Cardiac septum (tissue), 1 donor: ENCODE measurements at regions not wholly inside any gene's neighbourhood (a gene's known extent, or its start where the extent isn't known, plus 50 kb on each side); places are given as distances from the start of the nearest gene placed in this dataset.

ENCODE experiments used
- DNase-seq: peaks from one replicate; pipeline ENCODE4 v3.0.0-alpha.2; 2020; ENCODE audit warnings: low spot score
- intact Hi-C: fragments of 100-400 bp; cut with DNase I; formaldehyde crosslinking; loops from one replicate; pipeline ENCODE4 v1.14.0; 2022
- donor health status: DM: no; HTN: no; CAD: no.

DNA sequence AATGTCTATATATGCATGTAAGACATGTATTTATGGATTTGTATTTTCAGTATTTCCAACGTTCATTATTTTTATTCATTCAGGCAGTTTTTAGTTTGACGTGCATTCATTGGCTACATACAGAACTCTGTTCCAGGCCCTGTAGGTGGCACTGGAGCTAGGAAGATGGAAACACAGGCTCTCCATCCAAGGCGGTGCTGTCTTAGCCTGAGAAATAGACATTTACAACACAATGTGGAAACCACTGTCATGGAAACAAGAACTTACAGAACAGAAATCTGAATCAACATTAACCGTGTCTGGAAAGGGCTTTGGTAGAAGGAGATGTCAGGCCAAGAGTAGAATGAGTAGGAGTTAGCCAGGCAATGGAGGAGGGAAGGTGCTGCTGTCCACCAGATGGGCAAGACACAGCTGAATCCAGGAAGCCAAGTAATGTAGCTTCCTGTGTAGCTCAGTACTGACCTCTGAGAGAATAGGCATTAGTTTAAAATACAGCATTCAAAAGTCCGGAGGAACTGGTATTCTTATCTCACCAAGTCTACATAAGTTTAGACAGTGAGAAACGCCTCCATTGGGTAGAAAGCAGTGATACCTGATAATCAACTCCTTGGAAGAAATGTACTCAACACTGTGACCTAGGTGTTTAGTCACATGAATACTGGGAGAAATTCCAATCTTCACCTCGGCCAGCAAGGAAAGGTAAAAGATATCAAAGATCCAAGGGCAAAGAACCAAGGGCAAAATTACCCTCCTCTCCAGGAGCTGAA lies 388.6 kb upstream of the CDH6 start:
- no peak for DNase-seq
- intact Hi-C loops = loop anchor here (5.0 kb wide), 2 partner anchors 382 to 427 kb away; no protein-coding TSS in a partner anchor

GRCh38 chr5:30802961-30803705 lies 390.4 kb upstream of the CDH6 start:
- intact Hi-C loops = loop anchor here (5.0 kb wide), 1 partner anchor 384 kb away; no protein-coding TSS in a partner anchor
- no peak for DNase-seq

- intact Hi-C loops = no loop called here
- no peak for DNase-seq
Observed at GRCh38 chr5:30781643-30782042, 411.8 kb upstream of the CDH6 start.

- intact Hi-C loops = no loop called here
Observed at GRCh38 chr5:30768056-30768690, 425.3 kb upstream of the CDH6 start.

DNA sequence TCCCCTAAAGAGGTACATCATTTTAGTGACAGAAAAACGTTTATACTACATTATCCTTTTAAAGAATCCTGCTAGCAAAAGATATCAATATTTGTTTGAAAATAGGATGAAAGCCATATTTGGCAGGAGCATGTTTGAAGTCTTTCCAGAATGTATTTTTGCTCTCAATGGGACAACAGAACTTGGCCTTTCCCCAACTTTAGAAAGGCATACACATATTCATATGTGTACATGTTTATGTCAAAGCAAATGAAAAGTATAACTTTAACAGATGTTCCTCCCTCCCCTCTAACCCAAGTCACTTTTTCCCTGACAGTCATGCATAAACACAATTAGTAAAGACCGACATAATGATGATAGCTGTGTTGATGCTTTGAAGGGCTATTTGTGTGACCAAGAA lies 427.8 kb upstream of the CDH6 start:
- DNase-seq = no peak
- intact Hi-C loops = no loop called here

More at GRCh38 chr5:30768056-30768690, 425.3 kb upstream of the CDH6 start:
- DNase-seq = no peak

GRCh38 chr5:30765227-30765626 lies 428.3 kb upstream of the CDH6 start:
- no peak for DNase-seq
- intact Hi-C loops = no loop called here

DNA sequence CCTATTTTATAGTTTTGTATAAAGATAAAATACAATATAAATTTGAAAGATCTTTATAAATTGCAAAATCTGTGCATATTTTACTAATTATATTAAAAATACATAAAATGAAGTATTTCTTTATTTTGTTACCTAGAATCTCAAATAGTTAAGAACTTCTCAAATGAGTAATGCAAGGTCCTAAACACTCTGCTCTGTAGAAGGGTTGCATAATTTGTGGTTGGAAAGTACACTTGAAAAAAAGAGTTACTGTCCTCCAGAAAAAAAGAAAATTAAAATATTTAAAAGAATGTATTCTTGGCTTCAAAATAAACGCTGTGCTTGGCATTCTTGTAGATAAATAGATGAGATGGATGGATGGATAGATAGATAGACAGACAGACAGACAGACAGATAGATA lies 428.8 kb upstream of the CDH6 start:
- DNase-seq = no peak
- intact Hi-C loops = no loop called here

- DNase-seq = no peak
- intact Hi-C loops = no loop called here
Observed at GRCh38 chr5:30759731-30760130, 433.8 kb upstream of the CDH6 start.

DNA sequence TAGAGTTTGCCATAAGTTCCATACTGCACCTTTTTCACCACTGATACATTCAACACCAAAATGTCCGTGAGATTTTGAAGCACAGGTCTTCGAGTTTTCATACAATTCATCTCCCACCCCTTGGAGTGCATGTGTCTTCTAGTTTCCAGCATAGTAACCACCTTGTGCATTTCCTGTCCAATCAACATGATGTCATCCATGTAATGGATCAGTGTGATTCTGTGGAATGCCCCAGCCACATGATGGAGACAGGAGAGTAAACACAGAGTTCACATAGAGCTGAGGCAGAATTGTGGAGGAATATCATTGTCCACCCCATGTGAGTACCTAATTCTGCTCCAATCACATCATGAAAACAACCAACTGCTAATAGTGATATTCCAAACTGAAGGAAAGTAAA lies 441.5 kb upstream of the CDH6 start:
- intact Hi-C loops = no loop called here
- DNase-seq = no peak

DNA sequence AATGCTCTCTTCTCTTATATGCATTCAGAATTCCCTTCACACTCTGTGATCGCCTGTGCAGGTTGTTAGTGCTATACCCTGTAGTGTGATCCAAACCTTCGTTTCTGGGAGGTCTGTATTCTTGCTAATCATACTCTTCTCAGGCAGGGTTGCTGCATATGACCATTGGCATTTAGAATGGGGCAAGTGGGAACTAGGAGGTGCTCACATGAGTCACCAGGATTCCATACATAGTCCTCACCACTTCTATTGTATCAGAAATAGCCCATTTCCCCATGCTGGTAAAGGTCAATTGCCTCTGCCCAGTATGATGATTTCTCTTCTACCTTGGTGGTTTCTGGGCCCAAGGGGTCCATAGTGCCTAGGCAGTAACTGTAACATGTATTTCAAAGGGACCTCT lies 443.5 kb upstream of the CDH6 start:
- no peak for DNase-seq
- intact Hi-C loops = no loop called here

DNA sequence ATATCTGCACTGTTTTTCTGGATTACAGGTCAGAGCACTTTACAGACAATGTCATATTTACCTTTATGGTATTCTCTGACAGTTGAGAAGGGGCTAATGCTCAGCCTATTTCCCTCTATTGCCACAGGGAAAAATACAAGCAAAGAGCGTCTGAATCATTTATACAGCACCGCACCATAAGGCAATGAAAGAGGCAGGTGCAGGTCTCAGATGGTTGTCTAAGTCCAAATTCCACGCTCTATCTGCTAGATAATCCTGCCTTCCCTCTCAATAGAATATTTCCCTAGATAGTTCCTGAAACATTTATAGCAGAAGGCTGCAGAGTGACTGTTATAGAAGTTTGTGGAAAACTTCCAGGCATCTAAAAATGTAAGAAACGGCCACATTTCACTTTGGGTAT lies 446.1 kb upstream of the CDH6 start:
- no peak for DNase-seq
- intact Hi-C loops = no loop called here

GRCh38 chr5:30736669-30737068 lies 456.8 kb upstream of the CDH6 start:
- DNase-seq = no peak
- intact Hi-C loops = no loop called here

DNA sequence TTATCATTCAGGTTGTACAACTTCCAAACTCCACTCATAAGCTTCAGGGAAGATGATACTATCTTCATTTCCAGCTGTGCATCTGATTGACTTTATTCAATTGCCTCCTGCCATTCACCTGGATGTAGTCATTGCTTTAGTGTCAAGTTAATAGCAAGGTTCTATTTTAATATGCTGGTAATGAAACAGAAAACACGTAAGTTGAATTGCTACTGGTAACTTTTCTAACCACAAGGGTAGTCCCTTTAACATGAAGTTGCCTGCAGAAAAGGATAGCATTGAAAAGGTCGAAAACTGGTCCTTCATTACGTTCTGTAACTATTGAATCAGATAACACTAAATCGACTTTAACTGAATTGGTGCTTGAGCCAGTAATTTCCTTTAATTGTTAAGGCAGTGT lies 459.4 kb upstream of the CDH6 start:
- no peak for DNase-seq
- intact Hi-C loops = no loop called here

GRCh38 chr5:30725073-30725472 lies 468.4 kb upstream of the CDH6 start:
- intact Hi-C loops = no loop called here
- DNase-seq = no peak

DNA sequence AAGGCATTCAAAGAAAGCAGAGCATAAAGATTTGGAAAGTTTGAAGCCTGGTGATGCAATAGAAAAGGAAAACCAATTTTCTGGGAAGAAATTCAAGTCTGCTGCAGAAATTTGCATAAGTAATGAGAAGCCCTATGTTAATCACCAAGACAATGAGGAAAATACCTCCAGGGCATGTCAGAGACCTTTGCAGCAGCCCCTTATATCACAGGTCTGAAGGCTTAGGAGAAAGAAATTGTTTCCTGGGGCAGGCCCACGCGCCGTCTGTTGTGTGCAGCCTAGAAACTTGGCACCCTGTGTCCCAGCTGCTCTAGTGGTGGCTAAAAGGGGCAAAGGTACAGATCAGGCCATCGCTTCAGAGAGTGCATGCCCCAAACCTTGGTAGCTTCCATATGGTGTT lies 495.3 kb upstream of the CDH6 start:
- intact Hi-C loops = no loop called here
- DNase-seq = no peak

DNA sequence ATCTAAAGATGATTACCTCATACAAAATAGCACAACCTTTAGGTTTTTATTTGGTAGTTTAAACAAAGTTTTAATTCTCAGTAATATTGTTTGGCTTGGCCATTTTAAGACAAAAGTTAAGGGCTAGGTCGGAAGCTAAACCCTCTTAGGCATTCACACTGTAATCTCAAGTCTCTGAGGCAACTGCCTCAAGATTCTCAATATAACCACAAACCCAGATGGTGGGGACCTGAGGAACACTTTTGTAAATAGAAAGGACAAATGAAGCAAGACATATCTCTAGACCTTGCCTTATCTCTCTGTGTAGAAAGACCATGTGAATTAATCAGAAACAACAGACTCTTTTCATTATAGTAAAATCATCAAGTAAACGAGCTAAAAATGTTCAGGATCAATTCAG lies 500.2 kb upstream of the CDH6 start:
- DNase-seq = no peak
- intact Hi-C loops = no loop called here

- intact Hi-C loops = no loop called here
- no peak for DNase-seq
Observed at GRCh38 chr5:30690931-30691330, 502.6 kb upstream of the CDH6 start.

DNA sequence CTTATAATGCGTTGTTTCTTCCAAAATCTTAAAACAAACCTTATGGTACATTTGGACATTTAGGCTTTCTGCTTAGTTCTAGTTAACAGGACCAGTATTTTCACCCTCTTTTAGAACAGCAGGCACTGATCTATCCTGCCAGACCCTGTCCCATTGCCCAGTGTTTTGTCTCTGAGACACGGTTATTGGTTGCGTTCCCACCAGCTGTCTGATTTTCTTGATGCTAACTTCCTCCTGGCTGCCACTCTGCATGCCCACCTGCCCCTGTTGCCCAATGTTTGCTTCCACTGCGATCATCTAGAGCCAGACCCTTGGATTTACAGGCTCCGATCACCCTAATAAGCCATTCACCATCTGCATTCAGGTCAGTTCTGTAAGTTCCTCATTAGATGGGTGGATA lies 506.0 kb upstream of the CDH6 start:
- intact Hi-C loops = no loop called here
- DNase-seq = no peak

- intact Hi-C loops = no loop called here
- no peak for DNase-seq
Observed at GRCh38 chr5:30686530-30686929, 507.0 kb upstream of the CDH6 start.

DNA sequence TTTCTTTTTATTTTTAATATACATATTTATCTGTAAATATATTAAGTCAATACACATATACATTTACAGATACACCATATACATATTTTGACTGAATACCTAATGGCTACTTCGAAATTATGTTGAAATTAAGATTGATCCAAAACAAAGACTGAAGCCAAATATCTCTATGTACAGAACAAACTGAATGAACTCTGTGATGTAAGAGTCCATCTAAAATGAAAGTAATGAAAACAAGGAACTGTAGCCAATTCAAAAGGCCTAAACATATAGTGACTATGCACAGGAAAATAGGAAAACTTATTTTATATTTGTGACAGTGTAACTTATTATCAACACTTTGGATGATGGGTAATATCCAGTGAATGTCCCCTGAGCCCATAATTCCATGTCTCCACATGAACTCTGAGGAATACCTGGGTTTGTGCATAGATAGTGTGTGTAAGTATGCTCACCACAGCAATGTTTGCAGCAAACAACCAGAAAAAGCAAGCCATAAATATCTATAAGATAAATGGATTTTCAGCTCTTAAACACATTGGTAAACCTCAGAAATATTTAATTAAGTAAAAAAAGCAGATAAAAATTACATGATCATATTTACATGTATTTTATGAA lies 517.2 kb upstream of the CDH6 start:
- intact Hi-C loops = no loop called here
- no peak for DNase-seq
